DND-41 (cell line): ENCODE measurements at regions not wholly inside any gene's neighbourhood (a gene's known extent, or its start where the extent isn't known, plus 50 kb on each side); places are given as distances from the start of the nearest gene placed in this dataset.

ENCODE experiments used
- CTCF ChIP-seq: IDR thresholded peaks from 2 replicates; pipeline ENCODE4 v1.5.1; 2012; ENCODE audit warnings: borderline replicate concordance, low read length, moderate library complexity, mild to moderate bottlenecking; ENCODE audit not compliant: poor library complexity, severe bottlenecking; ENCODE audit errors: extremely low read depth
- EZH2 ChIP-seq: IDR thresholded peaks from 3 replicates; pipeline ENCODE4 v1.6.1; 2012; ENCODE audit warnings: borderline replicate concordance, low read depth, mild to moderate bottlenecking, moderate library complexity, low read length, inconsistent platforms; ENCODE audit not compliant: severe bottlenecking

- TF ChIP-seq CTCF: no peak
- no peak for TF ChIP-seq EZH2
Observed at GRCh38 chr20:11012975-11013374, 339.2 kb upstream of the JAG1 start.
